Spleen (tissue), 7 donors: ENCODE measurements at regions not wholly inside any gene's neighbourhood (a gene's known extent, or its start where the extent isn't known, plus 50 kb on each side); places are given as distances from the start of the nearest gene placed in this dataset.

ENCODE experiments used
- CTCF ChIP-seq, 11 experiments: fragments of 200-600 bp in 7 of 11; fragments of 450-650 bp in 4 of 11; sonication (generic) in 4 of 11; IDR thresholded peaks in 8 of 11; conservative IDR thresholded peaks in 3 of 11; 1 replicate in 7 of 11; 2 replicates in 4 of 11; pipeline versions ENCODE4 v1.4.0 to v1.8.0; 2016 to 2021; ENCODE audit warnings: antibody characterized with exemption in 11 of 11, inconsistent platforms in 4 of 11, mild to moderate bottlenecking in 1 of 11
- POLR2A ChIP-seq, 3 donors: fragments of 450-650 bp; IDR thresholded peaks; one replicate each; pipeline ENCODE4 v1.5.1; 2017; ENCODE audit warnings: antibody characterized with exemption in 3 of 3, mild to moderate bottlenecking in 1 of 3
- donor health status: DM: no; HTN: no; CAD: no; lungs with moderate emphysema.
- donor health status: DM: no; HTN: no; CAD: no.
- donor health status: DM: no; HTN: no; CAD: no.

GRCh38 chr10:110422548-110422947 is 75.2 kb upstream of the DUSP5 start:
- no peak for TF ChIP-seq CTCF (IDR thresholded peaks at IDR 0.05 in 8 of 11, conservative IDR thresholded peaks at IDR 0.05 in 3 of 11)
- TF ChIP-seq POLR2A (IDR thresholded peaks at IDR 0.05), result no peak
